Smooth muscle cell (in vitro differentiated cells): ENCODE measurements at regions not wholly inside any gene's neighbourhood (a gene's known extent, or its start where the extent isn't known, plus 50 kb on each side); places are given as distances from the start of the nearest gene placed in this dataset.

Experiments used
- DNase-seq: peaks from one replicate; lab custom pipeline; 2025; ENCODE audit not compliant: unreplicated experiment; lab: John Stamatoyannopoulos, UW
- H2AFZ ChIP-seq: fragments of 200-600 bp; sonication (generic); 2 replicates; pipeline ENCODE4 v1.6.0; 2016; ENCODE audit warnings: antibody characterized with exemption, low read depth, mild to moderate bottlenecking
- H3F3A ChIP-seq: fragments of 200-600 bp; sonication (generic); 2 replicates; pipeline ENCODE4 v1.6.0; 2017; ENCODE audit warnings: antibody characterized with exemption, low read depth
- H3K27ac ChIP-seq: fragments of 200-600 bp; sonication (generic); 2 replicates; pipeline ENCODE4 v1.5.1; 2016; ENCODE audit warnings: low read depth, mild to moderate bottlenecking
- H3K27me3 ChIP-seq: fragments of 200-600 bp; sonication (generic); 2 replicates; pipeline ENCODE4 v1.6.1; 2016; ENCODE audit warnings: low read depth, mild to moderate bottlenecking
- H3K36me3 ChIP-seq: fragments of 200-600 bp; sonication (generic); 2 replicates; pipeline ENCODE4 v1.5.1; 2016; ENCODE audit warnings: low read depth
- H3K4me1 ChIP-seq: fragments of 200-600 bp; sonication (generic); 2 replicates; pipeline ENCODE4 v1.5.1; 2016; ENCODE audit warnings: low read depth
- H3K4me2 ChIP-seq: fragments of 200-600 bp; sonication (generic); 2 replicates; pipeline ENCODE4 v1.6.0; 2016; ENCODE audit warnings: mild to moderate bottlenecking
- H3K4me3 ChIP-seq: fragments of 200-600 bp; sonication (generic); 2 replicates; pipeline ENCODE4 v1.5.1; 2016; ENCODE audit warnings: mild to moderate bottlenecking
- H3K79me2 ChIP-seq: fragments of 200-600 bp; sonication (generic); 2 replicates; pipeline ENCODE4 v1.6.0; 2016; ENCODE audit warnings: low read depth, mild to moderate bottlenecking
- H3K9ac ChIP-seq: fragments of 200-600 bp; sonication (generic); 2 replicates; pipeline ENCODE4 v1.6.0; 2016; ENCODE audit warnings: low read depth
- H3K9me3 ChIP-seq: fragments of 200-600 bp; sonication (generic); replicated peaks from 2 replicates; pipeline ENCODE4 v1.5.1; 2016; ENCODE audit warnings: low read depth
- H4K20me1 ChIP-seq: fragments of 200-600 bp; sonication (generic); 2 replicates; pipeline ENCODE4 v1.6.0; 2016; ENCODE audit warnings: low read depth
- WGBS: methylation state at CpG from one replicate; pipeline ENCODE4 v1.1.7; 2016; ENCODE audit warnings: low lambda C conversion rate; 5-methylcytosine and 5-hydroxymethylcytosine counted together
- TF ChIP-seq, protein P1 (sequence below): fragments of 200-600 bp; sonication (generic); IDR thresholded peaks from 2 replicates; pipeline ENCODE4 v1.5.1; 2017; ENCODE audit warnings: borderline replicate concordance, mild to moderate bottlenecking, antibody characterized with exemption; ENCODE audit not compliant: insufficient read depth, poor library complexity, severe bottlenecking

DNA sequence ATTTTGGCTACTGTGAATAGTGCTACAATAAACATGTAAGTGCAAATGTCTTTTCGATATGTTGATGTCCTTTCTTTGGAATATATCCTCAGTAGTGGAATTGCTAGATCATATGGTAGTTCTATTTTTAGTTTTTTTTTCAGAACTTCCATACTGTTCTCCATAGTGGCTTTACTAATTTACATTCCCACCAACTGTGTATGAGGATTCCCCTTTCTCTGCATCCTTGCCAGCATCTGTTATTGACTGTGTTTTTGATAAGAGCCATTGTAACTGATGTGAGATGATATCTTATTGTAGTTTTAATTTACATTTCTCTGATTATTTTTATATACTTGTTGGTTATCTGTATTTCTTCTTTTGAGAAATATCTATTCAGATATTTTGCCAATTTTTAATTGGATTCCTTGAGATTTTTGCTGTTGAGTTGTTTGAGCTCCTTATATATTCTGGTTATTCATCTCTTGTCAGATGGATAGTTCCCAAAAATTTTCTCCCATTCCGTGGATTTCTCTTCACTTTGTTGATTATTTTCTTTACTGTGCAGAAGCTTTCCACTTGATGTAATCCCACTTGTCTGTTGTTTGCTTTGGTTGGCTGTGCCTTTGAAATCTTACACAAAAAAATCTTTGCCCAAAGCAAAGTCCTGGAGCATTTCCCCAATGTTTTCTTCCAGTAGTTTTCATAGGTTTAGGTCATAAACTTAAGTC is 532.3 kb downstream of the PID1 start:
- Histone ChIP-seq H3K27me3 (no peaks in the 10 kb centered on the region), H3K9me3 (no peaks in the 10 kb centered on the region), H3K4me2 (no peak overlapping the region), H3F3A (peaks cover 4% of the 10 kb centered on the region), H3K4me1 (no peaks in the 10 kb centered on the region), H3K36me3 (peaks cover 3% of the 10 kb centered on the region), H4K20me1 (no peaks in the 10 kb centered on the region), H3K79me2 (no peaks in the 10 kb centered on the region), H3K27ac (no peak overlapping the region), H3K4me3 (no peak overlapping the region), H2AFZ (no peak overlapping the region), H3K9ac (no peak overlapping the region)
- DNase-seq, result no peak
- TF ChIP-seq, protein P1, sequence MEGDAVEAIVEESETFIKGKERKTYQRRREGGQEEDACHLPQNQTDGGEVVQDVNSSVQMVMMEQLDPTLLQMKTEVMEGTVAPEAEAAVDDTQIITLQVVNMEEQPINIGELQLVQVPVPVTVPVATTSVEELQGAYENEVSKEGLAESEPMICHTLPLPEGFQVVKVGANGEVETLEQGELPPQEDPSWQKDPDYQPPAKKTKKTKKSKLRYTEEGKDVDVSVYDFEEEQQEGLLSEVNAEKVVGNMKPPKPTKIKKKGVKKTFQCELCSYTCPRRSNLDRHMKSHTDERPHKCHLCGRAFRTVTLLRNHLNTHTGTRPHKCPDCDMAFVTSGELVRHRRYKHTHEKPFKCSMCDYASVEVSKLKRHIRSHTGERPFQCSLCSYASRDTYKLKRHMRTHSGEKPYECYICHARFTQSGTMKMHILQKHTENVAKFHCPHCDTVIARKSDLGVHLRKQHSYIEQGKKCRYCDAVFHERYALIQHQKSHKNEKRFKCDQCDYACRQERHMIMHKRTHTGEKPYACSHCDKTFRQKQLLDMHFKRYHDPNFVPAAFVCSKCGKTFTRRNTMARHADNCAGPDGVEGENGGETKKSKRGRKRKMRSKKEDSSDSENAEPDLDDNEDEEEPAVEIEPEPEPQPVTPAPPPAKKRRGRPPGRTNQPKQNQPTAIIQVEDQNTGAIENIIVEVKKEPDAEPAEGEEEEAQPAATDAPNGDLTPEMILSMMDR, result no peak
- 84% methylated on average over 2 of the region's 2 CpGs for WGBS

GRCh38 chr2:228735697-228736096 is 535.4 kb downstream of the PID1 start:
- H3K79me2 ChIP-seq, result no peaks in the 10 kb centered on the region
- peak overlapping the region; percentile 13 for H3K9ac ChIP-seq
- 24% methylated on average over 3 of the region's 3 CpGs for WGBS
- no peaks in the 10 kb centered on the region for H3K9me3 ChIP-seq
- peaks cover 3% of the 10 kb centered on the region for H3K36me3 ChIP-seq
- no peaks in the 10 kb centered on the region for H4K20me1 ChIP-seq
- no peaks in the 10 kb centered on the region for H3K27me3 ChIP-seq
- TF ChIP-seq, protein P1, result no peak
- peak overlapping the region; percentile 76 for H3K4me2 ChIP-seq
- DNase-seq, result no peak
- H3K27ac ChIP-seq, result peak overlapping the region; percentile 54
- no peak overlapping the region for H3K4me3 ChIP-seq
- peak overlapping the region; percentile 83 for H2AFZ ChIP-seq
- H3K4me1 ChIP-seq, result no peaks in the 10 kb centered on the region
- H3F3A ChIP-seq, result peaks cover 8% of the 10 kb centered on the region

DNA sequence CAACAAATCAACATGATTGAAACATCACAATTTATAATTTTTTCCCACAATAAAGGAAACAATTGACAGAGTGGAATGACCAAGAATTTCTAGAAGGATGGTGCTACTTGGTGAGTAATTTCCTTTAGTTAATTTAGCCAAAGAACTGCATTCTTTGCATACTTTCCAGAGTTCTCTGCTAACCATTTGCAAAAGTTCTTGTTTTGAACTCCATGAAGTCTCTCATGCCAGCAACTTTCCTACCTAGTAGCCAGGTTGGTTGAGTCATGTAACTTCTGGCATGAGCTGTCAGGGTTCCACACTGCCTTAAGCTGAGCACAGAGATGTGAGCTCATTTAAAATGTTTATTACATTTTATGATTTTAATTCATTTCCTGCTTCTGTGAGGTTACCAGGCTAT is 539.6 kb downstream of the PID1 start:
- Histone ChIP-seq H3K4me2 (peak overlapping the region; percentile 54), H3K27ac (peak overlapping the region; percentile 26)

More for the DNA sequence above, 539.6 kb downstream of the PID1 start:
- Histone ChIP-seq H3K9me3 (no peaks in the 10 kb centered on the region), H3K27me3 (no peaks in the 10 kb centered on the region), H3K4me1 (peaks cover 3% of the 10 kb centered on the region), H3K4me3 (no peak overlapping the region), H3K79me2 (no peaks in the 10 kb centered on the region), H3F3A (peaks cover 13% of the 10 kb centered on the region), H4K20me1 (no peaks in the 10 kb centered on the region), H3K9ac (no peak overlapping the region), H3K36me3 (peaks cover 3% of the 10 kb centered on the region), H2AFZ (no peak overlapping the region)
- DNase-seq, result no peak
- TF ChIP-seq, protein P1, result no peak
